H1 (cell line): ENCODE measurements at regions not wholly inside any gene's neighbourhood (a gene's known extent, or its start where the extent isn't known, plus 50 kb on each side); places are given as distances from the start of the nearest gene placed in this dataset.

Experiments used
- CBX8 ChIP-seq: fragments of 300-800, 300-1000 bp; sonication (generic); IDR thresholded peaks from 2 replicates; pipeline ENCODE4 v1.7.1; 2016; ENCODE audit warnings: low read depth, low read length, borderline replicate concordance
- EZH2 ChIP-seq: fragments of 200-600 bp; sonication (generic); IDR thresholded peaks from 2 replicates; pipeline ENCODE4 v1.7.1; 2012; ENCODE audit warnings: low read depth, mild to moderate bottlenecking, moderate library complexity, low read length, inconsistent platforms; ENCODE audit not compliant: severe bottlenecking
- FOSL1 ChIP-seq: IDR thresholded peaks from 2 replicates; pipeline ENCODE4 v1.6.1; 2011; ENCODE audit warnings: mild to moderate bottlenecking, low read depth, low read length, moderate library complexity; ENCODE audit not compliant: insufficient read depth
- GABPA ChIP-seq: IDR thresholded peaks from 2 replicates; pipeline ENCODE4 v1.6.1; 2011; ENCODE audit warnings: mild to moderate bottlenecking, low read length, moderate library complexity, borderline replicate concordance; ENCODE audit not compliant: insufficient read depth
- NRF1 ChIP-seq: IDR thresholded peaks from 2 replicates; pipeline ENCODE4 v1.6.1; 2011; ENCODE audit warnings: mild to moderate bottlenecking, low read depth, low read length, improper control_type of control experiment
- RFX5 ChIP-seq: IDR thresholded peaks from 2 replicates; pipeline ENCODE4 v1.6.1; 2011; ENCODE audit warnings: low read depth, low read length, improper control_type of control experiment, borderline replicate concordance
- SIX5 ChIP-seq: IDR thresholded peaks from 2 replicates; pipeline ENCODE4 v1.6.1; 2011; ENCODE audit warnings: mild to moderate bottlenecking, low read depth, low read length
- TEAD4 ChIP-seq: IDR thresholded peaks from 2 replicates; pipeline ENCODE4 v1.6.1; 2012; ENCODE audit warnings: low read depth, low read length, inconsistent platforms, mixed read lengths
- TF ChIP-seq, protein P1 (sequence below): fragments of 300-600 bp; sonication (generic); IDR thresholded peaks from 2 replicates; pipeline ENCODE4 v1.7.1; 2012; ENCODE audit warnings: low read length, moderate library complexity, mild to moderate bottlenecking, inconsistent platforms; ENCODE audit not compliant: insufficient replicate concordance

DNA sequence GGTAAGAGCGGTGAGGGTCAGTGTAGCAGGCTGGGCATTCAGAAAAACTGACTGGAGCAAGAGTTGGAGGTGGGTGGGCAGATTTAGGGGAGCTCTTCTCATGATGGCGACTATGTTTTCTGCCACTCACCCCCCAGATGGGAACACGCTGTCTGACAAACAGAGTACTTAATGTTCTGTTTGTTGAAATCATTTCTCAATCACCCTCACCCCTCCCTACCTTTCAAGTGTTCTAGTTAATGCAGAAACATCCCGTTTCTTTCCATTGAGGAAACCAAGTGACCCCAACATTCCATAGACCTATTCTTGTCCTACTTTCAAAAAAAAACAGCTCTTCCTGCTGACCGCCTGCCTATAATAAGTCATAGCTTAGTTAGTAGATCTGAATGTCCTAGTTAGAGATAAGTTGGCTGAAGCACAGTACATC lies 132.5 kb upstream of the NEDD9 start (continued):
- TF ChIP-seq, protein P1, sequence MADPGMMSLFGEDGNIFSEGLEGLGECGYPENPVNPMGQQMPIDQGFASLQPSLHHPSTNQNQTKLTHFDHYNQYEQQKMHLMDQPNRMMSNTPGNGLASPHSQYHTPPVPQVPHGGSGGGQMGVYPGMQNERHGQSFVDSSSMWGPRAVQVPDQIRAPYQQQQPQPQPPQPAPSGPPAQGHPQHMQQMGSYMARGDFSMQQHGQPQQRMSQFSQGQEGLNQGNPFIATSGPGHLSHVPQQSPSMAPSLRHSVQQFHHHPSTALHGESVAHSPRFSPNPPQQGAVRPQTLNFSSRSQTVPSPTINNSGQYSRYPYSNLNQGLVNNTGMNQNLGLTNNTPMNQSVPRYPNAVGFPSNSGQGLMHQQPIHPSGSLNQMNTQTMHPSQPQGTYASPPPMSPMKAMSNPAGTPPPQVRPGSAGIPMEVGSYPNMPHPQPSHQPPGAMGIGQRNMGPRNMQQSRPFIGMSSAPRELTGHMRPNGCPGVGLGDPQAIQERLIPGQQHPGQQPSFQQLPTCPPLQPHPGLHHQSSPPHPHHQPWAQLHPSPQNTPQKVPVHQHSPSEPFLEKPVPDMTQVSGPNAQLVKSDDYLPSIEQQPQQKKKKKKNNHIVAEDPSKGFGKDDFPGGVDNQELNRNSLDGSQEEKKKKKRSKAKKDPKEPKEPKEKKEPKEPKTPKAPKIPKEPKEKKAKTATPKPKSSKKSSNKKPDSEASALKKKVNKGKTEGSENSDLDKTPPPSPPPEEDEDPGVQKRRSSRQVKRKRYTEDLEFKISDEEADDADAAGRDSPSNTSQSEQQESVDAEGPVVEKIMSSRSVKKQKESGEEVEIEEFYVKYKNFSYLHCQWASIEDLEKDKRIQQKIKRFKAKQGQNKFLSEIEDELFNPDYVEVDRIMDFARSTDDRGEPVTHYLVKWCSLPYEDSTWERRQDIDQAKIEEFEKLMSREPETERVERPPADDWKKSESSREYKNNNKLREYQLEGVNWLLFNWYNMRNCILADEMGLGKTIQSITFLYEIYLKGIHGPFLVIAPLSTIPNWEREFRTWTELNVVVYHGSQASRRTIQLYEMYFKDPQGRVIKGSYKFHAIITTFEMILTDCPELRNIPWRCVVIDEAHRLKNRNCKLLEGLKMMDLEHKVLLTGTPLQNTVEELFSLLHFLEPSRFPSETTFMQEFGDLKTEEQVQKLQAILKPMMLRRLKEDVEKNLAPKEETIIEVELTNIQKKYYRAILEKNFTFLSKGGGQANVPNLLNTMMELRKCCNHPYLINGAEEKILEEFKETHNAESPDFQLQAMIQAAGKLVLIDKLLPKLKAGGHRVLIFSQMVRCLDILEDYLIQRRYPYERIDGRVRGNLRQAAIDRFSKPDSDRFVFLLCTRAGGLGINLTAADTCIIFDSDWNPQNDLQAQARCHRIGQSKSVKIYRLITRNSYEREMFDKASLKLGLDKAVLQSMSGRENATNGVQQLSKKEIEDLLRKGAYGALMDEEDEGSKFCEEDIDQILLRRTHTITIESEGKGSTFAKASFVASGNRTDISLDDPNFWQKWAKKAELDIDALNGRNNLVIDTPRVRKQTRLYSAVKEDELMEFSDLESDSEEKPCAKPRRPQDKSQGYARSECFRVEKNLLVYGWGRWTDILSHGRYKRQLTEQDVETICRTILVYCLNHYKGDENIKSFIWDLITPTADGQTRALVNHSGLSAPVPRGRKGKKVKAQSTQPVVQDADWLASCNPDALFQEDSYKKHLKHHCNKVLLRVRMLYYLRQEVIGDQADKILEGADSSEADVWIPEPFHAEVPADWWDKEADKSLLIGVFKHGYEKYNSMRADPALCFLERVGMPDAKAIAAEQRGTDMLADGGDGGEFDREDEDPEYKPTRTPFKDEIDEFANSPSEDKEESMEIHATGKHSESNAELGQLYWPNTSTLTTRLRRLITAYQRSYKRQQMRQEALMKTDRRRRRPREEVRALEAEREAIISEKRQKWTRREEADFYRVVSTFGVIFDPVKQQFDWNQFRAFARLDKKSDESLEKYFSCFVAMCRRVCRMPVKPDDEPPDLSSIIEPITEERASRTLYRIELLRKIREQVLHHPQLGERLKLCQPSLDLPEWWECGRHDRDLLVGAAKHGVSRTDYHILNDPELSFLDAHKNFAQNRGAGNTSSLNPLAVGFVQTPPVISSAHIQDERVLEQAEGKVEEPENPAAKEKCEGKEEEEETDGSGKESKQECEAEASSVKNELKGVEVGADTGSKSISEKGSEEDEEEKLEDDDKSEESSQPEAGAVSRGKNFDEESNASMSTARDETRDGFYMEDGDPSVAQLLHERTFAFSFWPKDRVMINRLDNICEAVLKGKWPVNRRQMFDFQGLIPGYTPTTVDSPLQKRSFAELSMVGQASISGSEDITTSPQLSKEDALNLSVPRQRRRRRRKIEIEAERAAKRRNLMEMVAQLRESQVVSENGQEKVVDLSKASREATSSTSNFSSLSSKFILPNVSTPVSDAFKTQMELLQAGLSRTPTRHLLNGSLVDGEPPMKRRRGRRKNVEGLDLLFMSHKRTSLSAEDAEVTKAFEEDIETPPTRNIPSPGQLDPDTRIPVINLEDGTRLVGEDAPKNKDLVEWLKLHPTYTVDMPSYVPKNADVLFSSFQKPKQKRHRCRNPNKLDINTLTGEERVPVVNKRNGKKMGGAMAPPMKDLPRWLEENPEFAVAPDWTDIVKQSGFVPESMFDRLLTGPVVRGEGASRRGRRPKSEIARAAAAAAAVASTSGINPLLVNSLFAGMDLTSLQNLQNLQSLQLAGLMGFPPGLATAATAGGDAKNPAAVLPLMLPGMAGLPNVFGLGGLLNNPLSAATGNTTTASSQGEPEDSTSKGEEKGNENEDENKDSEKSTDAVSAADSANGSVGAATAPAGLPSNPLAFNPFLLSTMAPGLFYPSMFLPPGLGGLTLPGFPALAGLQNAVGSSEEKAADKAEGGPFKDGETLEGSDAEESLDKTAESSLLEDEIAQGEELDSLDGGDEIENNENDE = no peak
- TF ChIP-seq GABPA (no peak), CBX8 (no peak), FOSL1 (no peak), RFX5 (no peak), TEAD4 (no peak), SIX5 (no peak), EZH2 (no peak), NRF1 (no peak)
